ENCODE measurements at regions not wholly inside any gene's neighbourhood (a gene's known extent, or its start where the extent isn't known, plus 50 kb on each side); places are given as distances from the start of the nearest gene placed in this dataset.

- DNase-seq: no peak
Measured at GRCh38 chr6:109292983-109293586, 89.2 kb downstream of the CD164 start.

DNA sequence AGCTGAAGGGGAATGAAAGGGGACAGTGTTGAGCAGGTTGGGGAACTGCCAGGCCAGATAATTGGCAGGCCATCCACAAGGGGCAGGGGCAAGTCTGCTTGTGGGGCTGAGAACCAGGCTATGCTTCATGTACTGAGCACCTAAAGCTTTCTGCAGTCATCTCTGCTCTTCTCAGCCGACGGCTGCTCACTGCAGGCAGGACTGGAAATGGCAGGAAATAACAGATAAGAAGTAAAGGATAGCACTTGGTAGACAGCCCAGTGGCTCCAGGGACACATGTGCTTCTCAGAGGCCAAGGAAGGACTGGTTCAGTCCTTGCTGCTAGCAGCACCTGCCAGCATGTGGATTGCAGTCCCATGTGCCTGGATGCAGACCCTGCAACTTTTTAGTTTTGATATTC, 89.8 kb downstream of the CD164 start:
- no peak for DNase-seq

DNA sequence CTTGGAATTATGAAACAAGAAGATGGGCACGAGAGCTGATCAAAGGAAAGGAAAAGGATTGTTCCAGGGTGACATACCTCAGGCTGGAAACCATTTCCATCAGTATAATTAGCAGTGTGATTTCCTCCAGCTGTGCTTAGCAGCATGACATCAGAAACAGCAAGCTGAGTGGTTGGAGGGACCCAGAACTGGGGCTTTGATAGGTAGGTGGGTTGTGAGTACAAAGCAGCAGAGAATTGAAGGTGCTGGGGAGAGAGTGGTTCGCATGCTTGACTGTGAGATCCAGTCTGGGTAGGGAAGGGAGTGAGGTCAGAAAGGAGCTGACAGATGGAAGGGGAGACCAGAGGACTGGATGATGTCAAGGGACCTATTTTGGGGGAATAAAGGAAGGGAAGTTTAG, 90.4 kb downstream of the CD164 start:
- no peak for DNase-seq

GRCh38 chr6:109290143-109290931, 91.9 kb downstream of the CD164 start:
- no peak for DNase-seq

DNA sequence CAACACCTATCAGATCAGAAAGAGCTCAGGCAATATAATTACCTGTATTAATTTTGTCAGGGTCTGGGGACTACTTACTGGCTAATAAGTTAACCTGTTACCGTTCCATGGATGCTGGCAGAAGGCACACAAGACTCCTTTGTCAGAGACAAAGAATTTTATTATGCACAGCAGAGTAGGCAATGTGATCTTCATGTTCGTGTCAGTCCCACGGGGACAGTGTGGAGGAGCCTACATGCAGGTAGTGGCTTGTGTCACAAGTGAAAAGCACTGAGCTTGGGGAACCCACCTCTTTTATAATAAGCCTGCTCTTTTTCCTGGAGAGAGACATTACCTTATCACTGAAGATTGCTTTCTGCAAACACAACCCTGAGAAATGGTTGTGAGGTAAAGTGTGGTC, 96.9 kb downstream of the CD164 start:
- DNase-seq: no peak

GRCh38 chr6:109284675-109285074, 97.6 kb downstream of the CD164 start:
- DNase-seq: no peak

GRCh38 chr6:109282756-109283155, 99.5 kb downstream of the CD164 start:
- DNase-seq: no peak

- no peak for DNase-seq
Measured at GRCh38 chr6:109279628-109280027, 102.6 kb downstream of the CD164 start.

DNA sequence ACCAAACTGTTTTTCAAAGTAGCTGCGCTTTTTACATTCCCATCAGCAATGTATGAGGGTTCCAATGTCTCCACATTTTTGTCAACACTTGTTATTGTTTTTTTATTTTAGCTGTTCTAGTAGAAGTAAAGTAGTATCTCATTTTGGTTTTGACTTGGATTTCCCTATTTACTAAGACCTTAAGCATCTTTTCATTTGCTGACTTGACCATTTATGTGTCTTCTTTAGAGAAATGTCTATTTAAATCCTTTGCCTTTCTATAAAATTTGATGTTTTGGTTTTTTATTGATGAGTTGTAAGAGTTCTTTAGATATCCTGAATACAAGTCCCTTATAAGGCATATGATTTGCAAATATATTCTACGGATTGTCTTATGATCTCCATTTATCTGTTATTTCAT, 110.6 kb downstream of the CD164 start:
- DNase-seq: no peak

DNA sequence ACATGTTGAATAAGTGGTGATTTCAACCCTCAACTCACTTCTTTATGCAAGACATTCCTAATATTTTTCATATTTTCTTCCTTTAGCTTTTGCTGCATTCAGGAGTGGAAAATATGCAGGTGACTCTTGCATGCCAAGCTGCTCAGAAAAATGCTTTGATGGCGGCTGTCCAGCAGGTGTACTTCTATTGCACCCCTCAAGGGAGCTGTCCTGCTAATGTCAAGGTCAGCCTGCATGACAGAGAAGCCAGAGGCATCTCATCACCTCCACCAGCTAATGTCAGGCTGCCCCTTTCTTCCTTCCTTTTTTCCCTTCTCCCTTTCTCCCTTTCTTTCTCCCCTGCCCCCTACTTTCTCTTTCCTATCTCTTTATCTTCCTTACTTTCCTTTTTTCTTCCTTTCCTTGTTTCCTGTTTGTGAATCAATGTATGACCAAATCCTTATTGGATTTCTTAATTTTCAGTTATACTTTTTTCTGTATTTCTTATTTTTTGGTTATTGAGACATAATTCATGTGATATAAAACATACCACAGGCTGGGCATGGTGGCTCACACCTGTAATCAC, 112.2 kb downstream of the CD164 start:
- DNase-seq: no peak

DNA sequence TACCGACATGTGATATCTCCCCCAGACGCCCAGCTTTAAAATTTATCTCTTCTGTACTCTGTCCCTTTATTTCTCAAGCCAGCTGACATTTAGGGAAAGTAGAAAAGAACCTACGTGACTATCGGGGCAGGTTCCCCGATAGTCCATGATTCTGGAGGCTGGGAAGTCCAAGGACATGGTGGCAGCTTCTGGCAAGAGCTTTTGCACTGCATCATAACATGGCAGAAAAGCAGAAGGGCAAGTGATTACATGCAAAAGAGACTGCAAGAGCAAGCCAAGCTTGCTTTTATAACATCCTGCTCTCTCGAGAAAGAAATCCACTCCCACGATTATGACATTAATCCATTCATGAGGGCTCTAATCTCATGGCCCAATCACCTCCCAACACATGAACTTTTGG, 113.2 kb downstream of the CD164 start:
- DNase-seq: no peak

- no peak for DNase-seq
Measured at GRCh38 chr6:109265530-109265929, 116.7 kb downstream of the CD164 start.

DNA sequence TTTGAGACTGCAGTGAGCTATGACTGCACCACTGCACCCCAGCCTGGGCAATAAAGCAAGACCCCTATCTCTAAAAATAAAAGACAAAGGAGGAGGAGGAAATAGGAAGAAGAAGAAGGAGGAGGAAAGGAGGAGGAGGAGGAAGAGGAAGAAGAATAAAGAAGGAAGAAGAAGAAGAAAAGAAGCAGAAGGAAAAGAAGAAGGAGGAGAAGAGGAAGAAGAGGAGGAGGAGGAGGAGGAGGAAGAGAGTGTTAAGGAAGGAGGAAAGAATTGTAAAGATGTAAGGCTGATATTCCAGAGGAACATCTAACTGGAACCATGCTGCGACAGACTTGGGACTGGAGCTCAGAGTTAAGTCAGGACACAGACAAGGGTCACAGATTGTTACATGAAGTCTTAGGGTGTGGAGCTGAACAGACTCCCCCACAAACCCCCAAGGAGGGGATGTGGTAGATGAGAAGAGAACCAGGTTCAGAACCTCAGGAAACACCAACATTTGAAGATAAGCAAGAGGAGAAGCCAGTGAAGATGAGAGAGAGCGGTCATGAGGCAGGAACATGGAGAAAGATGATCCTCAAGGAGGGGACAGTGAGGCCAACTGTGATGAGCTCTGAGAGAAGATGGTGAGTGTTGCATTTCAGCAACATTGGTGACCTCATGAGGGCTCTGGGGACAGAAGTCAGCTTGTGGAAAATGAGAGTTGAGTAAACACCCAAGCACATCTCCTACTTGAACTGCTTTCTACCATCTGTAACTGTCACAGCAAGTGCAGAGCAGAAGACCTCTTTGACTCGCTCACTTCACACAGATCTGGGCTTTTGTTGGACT, 118.2 kb downstream of the CD164 start:
- no peak for DNase-seq

DNA sequence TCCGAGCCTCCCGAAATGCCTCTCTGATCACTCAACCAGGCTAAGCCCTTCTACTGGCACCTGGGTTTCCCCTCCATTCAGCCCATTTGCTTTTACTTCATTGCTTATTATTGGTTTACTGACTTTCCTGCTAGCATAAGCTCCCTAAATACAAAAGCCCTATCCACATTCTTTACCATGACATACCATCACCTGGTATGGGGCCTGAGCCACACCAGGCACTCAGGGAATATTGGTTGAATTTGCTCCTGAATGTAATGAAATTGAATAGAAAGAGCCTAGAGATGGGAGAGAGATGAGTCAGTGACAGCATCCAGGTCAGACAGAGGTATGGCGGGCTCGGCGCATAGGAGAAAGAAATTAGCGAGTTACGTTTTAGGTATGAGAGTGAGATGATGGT, 120.0 kb downstream of the CD164 start:
- no peak for DNase-seq

DNA sequence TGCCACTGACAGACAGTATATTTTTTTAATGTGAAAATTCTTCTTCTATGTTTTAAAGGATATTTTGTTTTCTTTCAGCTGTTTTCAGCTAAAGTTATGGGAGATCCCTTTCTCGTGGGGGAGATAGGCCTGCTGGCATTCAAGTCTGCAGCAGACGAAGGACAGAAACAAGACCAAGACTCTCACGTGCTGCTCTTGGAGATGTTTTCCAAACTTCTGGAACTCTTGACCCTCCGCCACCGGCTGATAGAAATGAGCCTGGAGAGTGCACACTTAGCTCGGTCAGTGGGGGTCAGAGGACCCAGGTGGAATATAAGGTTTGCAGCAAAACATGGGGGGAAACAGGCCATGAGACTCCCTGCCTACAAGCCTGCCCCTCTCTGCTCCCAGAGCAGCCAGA, 120.5 kb downstream of the CD164 start:
- no peak for DNase-seq

DNA sequence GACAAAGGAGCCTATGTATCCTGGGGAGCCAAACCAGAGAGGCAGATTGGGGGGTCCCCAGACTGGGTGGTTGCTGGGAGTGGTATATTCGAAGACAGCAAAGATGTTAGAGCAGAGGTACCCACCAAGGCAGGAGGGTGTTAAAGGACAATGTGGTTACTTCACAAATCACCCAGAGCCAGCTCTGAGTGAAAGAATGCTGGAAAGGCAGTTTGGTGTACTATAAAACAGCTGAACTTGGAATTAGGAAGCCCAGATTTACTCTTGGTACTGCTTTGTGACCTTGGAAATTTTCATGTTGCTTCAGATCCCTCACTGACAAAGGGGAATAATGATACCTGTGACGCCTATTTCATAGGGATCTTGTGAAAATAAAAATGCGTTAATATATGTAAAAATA, 121.6 kb downstream of the CD164 start:
- no peak for DNase-seq

DNA sequence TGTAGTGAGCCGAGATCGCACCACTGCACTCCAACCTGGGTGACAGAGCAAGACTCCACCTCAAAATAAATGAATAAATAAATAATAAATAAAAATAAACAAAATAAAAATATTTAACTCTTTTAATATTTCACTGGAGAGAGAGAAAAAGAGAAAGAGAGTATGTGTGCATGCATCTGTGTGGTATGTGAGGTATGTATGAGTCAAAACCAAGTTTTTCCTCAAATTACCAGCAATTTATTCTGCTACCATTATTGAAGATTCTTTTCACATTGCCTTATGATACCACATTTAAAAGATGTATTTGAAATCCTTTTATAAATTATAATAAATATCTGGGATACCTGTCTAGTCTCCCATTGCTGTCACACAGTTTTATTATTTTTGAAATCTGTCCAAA, 122.1 kb downstream of the CD164 start:
- DNase-seq: no peak

DNA sequence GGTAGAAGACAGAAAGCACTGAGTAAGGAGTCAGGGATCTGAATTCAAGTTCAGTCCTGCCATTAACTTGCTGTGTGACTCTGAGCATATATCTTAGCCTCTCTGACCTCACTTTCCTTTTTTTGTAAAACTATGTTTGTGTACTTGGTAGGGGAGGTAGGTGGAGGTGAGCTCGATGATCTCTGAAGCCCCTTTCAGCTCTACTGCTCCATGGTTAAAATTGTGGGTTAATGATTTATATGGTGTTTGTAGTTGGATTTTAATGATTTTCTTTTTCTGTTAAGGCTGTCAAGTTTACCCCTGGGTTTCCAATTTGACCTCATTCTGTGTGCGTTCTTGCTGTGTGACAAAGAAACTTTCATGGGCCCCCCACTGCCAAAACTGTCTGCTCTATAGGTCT, 124.1 kb downstream of the CD164 start:
- no peak for DNase-seq

DNA sequence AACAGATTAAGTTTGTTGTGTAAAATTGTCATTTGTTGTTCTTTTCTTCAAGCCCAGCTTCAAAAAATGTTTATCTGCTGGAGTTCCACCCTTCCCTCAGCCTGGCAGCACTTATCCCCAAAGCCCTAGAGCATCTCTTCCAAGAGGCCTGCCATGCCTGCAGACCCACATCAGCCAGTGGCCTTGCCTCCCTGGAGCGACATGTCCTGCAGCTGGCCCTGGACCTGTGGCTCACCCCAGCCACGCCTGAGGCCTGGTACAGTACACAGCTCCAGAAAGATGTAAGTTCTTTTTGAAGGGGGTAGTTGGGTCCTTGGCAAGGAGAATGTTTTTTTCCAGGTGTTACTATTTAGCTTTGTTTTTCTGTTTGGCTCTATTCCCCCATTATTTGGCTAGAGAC, 124.8 kb downstream of the CD164 start:
- DNase-seq: no peak

GRCh38 chr6:109255946-109256640, 126.2 kb downstream of the CD164 start:
- no peak for DNase-seq

GRCh38 chr6:109255087-109255486, 127.2 kb downstream of the CD164 start:
- DNase-seq: no peak

DNA sequence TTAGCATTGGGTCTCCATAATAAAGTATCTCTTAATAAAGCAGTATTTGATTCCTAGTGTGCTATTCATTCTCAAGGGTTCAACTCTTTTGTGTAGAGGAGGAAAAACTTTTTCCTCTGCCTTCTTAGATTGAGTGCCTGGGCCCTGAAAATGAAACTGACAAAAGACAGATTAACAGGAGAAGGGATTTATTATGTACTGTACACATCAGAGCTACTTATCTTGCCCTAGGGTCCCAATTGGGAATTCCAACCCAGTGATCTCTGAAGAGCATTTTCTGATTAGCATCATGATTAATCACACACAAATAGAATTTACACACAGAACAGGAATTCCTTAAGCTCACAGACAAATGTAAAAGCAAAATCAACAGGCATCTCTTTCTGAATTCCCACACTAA, 128.9 kb downstream of the CD164 start:
- DNase-seq: no peak
